GM21528 (cell line): ENCODE measurements at regions not wholly inside any gene's neighbourhood (a gene's known extent, or its start where the extent isn't known, plus 50 kb on each side); places are given as distances from the start of the nearest gene placed in this dataset.
"Not testable (repeated sequence)": the region's sequence is repeated elsewhere in the genome, so short reads cannot be mapped to it uniquely, and the experiment has no call there.

Experiments used
- ATAC-seq: cut with Tn5 transposase; IDR thresholded peaks from one replicate; pipeline ENCODE4 v1.9.1; 2021; ENCODE audit warnings: mild to moderate bottlenecking, moderate library complexity; ENCODE audit not compliant: unreplicated experiment, low FRiP score

- no peak for ATAC-seq
These were observed 149.7 kb downstream of the MREG start for GRCh38 chr2:215863687-215864086.

DNA sequence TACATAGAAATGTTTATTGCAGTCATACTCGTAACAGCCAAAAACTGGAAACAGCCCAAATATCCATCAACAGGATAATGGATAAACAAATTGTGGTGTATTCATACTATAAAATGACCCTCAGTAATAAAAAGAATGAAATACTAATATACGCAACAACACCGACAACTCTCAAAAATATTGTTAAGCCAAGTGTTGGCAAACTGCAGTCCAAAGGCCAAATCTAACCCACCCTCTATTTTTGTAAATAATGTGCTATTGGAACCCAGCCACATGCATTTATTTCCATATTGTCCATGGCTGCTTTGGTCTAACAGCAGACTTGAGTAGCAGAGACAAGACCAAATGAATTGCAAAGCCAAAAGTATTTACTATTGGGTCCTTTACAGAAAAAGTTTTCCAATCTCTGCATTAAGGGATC, 151.0 kb downstream of the MREG start:
- no peak for ATAC-seq

DNA sequence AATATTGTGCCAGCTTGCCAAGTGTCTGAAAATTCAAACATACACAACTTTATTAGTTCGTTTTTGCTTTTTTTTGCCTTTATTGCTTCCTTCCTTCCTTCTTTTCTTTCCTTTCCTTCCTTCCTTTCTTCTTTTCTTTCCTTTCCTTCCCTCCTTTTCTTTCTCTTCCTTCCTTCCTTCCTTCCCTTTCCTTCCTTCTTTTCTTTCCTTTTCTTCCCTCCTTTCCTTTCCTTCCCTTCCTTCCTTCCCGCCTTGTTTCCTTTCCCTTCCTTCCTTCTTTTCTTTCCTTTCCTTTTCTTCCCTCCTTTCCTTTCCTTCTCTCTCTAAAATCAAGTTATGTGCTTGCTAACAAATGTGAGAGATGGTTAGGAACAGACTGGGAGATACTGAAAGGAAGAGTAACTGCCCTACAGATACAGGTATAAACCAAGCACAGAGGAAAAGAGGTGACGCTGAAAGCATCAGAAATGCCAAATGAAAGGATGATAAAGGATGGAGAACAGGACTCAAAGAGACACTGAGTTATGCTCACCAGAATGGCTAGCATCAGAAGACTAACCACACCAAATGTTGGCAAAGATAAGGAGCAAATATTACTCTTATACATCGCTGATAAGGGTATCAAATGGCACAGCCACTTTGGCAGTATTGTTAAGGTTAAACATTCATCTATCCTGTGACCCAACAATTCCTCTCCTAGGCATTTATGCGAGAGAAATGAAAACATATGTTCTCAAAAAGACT, 151.6 kb downstream of the MREG start:
- ATAC-seq = no peak

DNA sequence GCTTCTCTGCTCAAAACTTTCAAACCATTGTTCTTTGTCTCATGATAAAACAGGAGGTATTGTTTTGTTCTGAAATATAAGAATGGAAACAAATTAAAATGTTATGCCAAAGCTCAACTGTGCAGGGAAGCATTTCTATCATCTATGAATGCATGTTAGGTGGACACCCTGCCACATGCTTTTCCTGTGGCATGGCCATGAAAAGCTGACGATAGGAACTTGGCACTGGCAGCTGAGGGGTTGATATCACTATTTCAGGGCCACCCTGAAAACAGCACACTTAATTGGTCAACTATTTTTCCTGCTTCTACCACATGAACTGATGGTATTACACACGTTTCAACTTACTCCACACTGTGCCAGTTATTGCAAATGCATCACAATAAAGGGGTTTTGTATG, 157.3 kb downstream of the MREG start:
- ATAC-seq = no peak

GRCh38 chr2:215855308-215855707, 158.0 kb downstream of the MREG start:
- ATAC-seq = not testable (repeated sequence)

DNA sequence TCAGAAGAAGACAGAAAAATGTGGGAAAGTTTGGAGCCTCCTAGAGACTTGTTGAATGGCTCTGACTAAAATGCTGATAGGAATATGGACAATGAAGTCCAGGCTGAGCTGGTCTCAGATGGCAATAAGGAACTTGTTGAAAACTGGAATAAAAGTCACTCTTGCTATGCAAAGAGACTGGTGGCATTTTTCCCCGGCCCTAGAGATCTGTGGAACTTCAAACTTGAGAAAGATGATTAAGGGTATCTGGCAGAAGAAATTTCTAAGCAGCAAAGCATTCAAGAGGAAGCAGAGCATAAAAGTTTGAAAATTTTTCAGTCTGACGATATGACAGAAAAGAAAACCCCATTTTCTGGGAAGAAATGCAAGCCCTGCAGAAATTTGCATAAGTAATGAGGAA, 159.3 kb downstream of the MREG start:
- ATAC-seq = no peak

- ATAC-seq = no peak
These were observed 161.7 kb downstream of the MREG start for GRCh38 chr2:215851696-215852095.

GRCh38 chr2:215851082-215851481, 162.3 kb downstream of the MREG start:
- ATAC-seq = no peak

DNA sequence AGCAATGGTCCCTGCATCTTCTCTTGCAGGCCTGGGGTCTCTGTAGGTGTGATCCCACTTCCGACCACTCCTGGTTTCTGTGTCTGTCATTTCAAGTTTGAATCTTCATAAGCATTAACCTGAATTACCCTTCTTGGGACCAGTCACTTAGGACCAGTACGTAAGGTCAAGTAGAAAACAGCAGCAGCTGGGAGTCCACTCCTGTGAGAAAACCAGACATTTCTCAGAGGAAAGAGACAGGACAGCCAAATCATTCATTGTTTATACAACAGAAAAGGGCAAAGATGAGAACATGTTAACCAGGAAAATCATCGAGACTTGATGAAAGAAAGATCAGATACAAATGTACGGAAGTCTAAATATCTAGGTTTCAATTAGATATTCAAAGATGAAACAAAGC, 163.0 kb downstream of the MREG start:
- ATAC-seq = no peak

DNA sequence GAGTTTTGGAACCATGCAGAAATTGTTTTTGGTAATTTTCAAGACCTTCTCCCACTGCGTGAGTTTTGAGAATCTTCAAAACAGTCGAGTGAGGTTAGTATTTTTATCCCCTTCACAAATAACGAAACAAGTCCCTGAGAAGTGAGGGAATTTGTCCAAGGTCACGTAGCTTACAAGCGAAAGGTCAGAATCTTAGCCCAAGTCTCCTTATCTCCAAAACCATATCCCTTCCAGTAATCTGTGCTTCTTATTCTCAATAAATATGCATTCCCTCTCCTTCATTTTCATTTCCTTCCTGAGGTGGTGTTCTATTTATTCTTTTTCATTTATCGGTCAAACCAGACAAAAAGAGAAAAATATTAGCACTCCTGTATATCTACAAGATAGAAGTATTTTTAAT, 163.6 kb downstream of the MREG start:
- no peak for ATAC-seq

DNA sequence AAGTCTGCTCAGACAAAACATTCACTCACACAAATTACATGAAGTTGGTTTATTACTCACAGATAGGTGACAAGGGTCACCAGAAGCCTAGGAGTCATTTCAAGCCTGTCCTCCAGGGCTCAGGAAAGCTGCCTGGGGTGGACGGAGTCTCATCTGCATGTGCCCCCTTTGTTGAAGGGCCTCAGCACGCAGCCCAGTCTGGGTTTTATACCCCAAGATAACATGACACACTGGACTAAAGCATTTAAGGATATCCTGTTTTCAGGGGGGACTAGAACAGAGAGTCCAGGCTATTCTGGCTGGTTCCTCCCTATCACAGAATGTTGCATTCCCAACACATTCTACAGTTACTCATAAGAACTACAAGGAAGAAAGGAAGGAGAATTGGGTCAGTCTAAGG, 164.7 kb downstream of the MREG start:
- no peak for ATAC-seq

- ATAC-seq = no peak
These were observed 165.2 kb downstream of the MREG start for GRCh38 chr2:215848146-215848545.

DNA sequence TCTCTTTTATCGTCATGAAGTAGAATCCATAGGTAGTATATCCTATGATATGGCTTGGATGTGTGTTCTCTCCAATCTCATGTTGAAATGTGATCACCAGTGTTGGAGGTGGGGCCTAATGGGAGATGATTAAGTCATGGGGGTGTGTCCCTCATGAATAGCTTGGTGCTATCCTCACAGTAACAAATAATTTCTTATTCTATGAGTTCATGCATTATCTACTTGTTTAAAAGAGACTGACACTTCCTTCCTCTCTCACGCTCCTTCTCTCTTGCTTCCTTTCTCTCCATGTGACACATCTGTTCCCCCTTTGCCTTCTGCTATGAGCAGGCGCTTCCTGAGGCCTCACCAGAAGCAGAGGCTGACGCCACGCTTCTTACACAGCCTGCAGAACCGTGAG, 165.6 kb downstream of the MREG start:
- ATAC-seq = no peak

DNA sequence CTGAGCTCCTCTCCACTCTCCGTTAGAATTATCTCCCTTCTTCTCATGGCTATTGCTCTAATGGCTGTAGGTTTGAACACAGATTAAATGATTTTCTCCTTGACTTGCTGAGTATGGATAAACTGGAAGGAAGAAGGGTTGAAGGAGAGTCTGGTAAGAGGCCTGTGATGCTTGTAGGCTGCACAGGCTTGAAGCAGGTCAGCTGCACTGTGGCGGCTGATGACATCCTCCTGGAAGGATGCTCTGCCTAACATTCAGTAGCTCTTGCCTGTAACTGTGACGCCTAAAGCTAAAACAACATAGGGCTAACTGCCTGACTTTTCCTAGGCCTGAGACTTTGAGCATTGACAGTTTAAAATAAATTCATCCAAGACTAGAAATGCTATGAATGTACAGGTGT, 166.3 kb downstream of the MREG start:
- no peak for ATAC-seq

GRCh38 chr2:215845839-215846586, 167.3 kb downstream of the MREG start:
- no peak for ATAC-seq

DNA sequence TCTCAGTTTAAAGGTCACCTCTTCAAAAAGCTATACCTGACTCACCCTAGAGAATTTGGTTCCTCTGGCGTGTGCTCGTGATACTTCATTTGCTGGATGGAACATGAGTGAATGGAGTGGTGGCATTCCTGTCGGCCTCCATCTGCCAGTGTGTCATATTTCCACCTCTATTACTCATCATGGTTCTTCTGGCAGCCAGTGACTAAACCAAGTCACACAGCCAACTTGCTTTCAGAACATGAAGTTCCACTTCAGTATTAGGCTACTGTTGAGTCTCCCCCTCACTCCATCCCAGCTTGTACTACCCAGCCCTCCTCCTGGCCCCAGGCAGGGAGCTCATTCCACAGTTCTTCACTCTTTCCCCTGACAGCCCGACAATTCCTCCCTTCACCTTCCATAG, 169.8 kb downstream of the MREG start:
- ATAC-seq = no peak

GRCh38 chr2:215841175-215841816, 172.1 kb downstream of the MREG start:
- peak; percentile 16 for ATAC-seq

- no peak for ATAC-seq
These were observed 173.5 kb downstream of the MREG start for GRCh38 chr2:215839816-215840215.

GRCh38 chr2:215839309-215839708, 174.0 kb downstream of the MREG start:
- no peak for ATAC-seq

DNA sequence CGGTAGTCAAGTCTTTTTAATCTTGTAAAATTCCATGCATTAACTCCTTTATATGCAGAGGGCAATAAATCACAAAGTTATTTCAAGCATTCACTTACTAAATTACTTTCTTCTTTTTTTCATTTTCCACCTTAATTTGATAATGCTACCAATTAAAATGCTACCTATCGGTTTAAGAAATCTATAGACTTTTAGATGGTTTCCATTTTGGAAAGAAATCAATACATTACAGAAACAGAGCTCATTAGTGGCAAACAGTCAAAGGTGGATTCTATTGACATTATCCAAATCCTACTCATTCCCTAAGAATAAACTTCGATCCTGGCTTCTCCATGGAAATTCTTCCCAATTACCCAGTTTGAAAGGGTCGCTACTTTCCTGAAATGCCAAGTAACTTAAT, 176.5 kb downstream of the MREG start:
- no peak for ATAC-seq

GRCh38 chr2:215835657-215836056, 177.7 kb downstream of the MREG start:
- no peak for ATAC-seq

GRCh38 chr2:215835231-215835630, 178.1 kb downstream of the MREG start:
- ATAC-seq = no peak
